SK-N-SH treated with all-trans-retinoic acid at 6 μM for 48 hours (cell line): ENCODE measurements at regions not wholly inside any gene's neighbourhood (a gene's known extent, or its start where the extent isn't known, plus 50 kb on each side); places are given as distances from the start of the nearest gene placed in this dataset.

ENCODE experiments used
- ZFP3 ChIP-seq: fragments of 250-450 bp; sonication (Bioruptor Pico); IDR thresholded peaks from 2 replicates; pipeline ENCODE4 v1.5.0; 2020; ENCODE audit warnings: mild to moderate bottlenecking, moderate library complexity
- ZNF565 ChIP-seq: fragments of 450-650 bp; formaldehyde crosslinking; conservative IDR thresholded peaks from 2 replicates; pipeline ENCODE4 v1.5.0; 2020; ENCODE audit warnings: low read depth, mild to moderate bottlenecking, moderate library complexity
- TF ChIP-seq, protein P1 (sequence below): fragments of 250-450 bp; sonication (Bioruptor Pico); IDR thresholded peaks from 2 replicates; pipeline ENCODE4 v1.8.0; 2020; ENCODE audit warnings: mild to moderate bottlenecking, moderate library complexity, borderline replicate concordance

DNA sequence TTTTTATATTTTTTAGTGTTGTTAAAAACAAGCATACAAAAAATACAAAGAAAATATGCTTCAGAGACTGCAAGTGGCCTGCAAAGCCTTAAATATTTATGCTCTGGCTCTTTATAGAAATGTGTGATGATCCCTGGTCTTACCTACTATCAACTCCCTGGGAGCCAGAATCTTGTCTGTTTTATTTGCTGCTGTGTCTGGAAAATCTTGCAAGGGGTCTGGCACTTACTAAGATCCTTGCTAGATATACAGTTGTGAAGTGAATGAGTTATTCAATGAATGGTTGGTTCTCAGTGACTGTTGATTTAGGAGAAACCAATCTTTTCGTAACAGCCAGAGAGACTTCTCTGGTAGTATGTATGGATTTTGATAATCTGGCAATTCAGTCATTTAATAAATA lies 521.0 kb upstream of the CFAP20DC start:
- TF ChIP-seq, protein P1, sequence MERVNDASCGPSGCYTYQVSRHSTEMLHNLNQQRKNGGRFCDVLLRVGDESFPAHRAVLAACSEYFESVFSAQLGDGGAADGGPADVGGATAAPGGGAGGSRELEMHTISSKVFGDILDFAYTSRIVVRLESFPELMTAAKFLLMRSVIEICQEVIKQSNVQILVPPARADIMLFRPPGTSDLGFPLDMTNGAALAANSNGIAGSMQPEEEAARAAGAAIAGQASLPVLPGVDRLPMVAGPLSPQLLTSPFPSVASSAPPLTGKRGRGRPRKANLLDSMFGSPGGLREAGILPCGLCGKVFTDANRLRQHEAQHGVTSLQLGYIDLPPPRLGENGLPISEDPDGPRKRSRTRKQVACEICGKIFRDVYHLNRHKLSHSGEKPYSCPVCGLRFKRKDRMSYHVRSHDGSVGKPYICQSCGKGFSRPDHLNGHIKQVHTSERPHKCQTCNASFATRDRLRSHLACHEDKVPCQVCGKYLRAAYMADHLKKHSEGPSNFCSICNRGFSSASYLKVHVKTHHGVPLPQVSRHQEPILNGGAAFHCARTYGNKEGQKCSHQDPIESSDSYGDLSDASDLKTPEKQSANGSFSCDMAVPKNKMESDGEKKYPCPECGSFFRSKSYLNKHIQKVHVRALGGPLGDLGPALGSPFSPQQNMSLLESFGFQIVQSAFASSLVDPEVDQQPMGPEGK (CRISPR knock-in tag) = no peak
- no peak for TF ChIP-seq ZFP3 (CRISPR knock-in tag)
- TF ChIP-seq ZNF565 (CRISPR knock-in tag) = no peak
